Activated T-cell treated with anti-CD3 and anti-CD28 coated beads, Interleukin-2, amount 50 U/mL, for 1 hour (primary cell): ENCODE measurements at regions not wholly inside any gene's neighbourhood (a gene's known extent, or its start where the extent isn't known, plus 50 kb on each side); places are given as distances from the start of the nearest gene placed in this dataset.

Source experiments
- DNase-seq: peaks from one replicate; pipeline ENCODE4 v3.0.0-alpha.2; 2020

DNA sequence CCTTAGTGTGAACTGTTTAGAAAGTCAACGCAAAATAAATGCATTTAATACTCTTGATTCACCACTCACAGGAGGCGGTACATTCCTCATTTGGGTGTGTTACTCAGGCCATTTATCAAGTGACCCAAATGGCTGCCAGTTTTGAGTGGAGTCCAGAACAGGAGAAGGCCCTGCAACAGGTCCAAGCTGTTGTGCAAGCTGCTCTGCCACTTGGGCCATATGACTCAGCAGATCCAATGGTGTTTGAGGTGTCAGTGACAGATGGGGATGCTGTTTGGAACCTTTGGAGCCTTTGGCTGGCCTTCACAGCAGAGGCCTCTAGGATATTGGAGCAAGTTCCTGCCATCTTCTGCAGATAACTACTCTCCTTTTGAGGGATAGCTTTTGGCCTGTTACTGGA is 609.2 kb downstream of the KCNT2 start:
- DNase-seq = no peak

DNA sequence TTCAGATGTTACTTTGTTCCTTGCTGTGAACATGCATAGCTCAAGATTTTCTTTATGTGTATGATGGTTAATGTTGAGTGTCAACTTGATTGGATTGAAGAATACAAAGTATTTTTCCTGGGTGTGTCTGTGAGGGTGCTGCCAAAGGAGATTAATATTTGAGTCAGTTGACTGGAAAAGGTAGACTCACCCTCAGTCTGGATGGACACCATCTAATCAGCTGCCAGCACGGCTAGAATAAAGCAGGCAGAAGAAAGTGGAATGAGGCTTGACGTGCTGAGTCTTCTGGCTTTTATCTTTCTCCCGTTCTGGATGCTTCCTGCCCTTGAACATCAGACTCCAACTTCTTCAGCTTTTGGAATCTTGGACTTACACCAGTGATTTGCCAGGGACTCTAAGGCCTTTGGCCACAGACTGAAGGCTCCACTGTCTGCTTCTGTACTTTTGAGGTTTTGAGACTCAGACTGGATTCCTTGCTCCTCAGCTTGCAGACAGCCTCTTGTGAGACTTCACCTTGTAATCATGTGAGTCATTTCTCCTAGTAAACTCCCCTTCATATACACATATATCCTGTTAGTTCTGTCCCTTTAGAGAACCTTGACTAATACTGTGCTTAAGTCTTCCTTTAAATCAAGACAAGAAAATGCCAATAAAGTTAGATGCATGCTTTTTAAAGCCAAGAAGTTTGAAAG is 626.6 kb downstream of the KCNT2 start:
- DNase-seq = no peak

GRCh38 chr1:195979646-195980045 is 628.6 kb downstream of the KCNT2 start:
- DNase-seq = no peak

- DNase-seq = no peak
Measured at GRCh38 chr1:195973311-195973904, 634.8 kb downstream of the KCNT2 start.

GRCh38 chr1:195971589-195971988 is 636.7 kb downstream of the KCNT2 start:
- DNase-seq = no peak

- DNase-seq = no peak
Measured at GRCh38 chr1:195970209-195970608, 638.0 kb downstream of the KCNT2 start.

DNA sequence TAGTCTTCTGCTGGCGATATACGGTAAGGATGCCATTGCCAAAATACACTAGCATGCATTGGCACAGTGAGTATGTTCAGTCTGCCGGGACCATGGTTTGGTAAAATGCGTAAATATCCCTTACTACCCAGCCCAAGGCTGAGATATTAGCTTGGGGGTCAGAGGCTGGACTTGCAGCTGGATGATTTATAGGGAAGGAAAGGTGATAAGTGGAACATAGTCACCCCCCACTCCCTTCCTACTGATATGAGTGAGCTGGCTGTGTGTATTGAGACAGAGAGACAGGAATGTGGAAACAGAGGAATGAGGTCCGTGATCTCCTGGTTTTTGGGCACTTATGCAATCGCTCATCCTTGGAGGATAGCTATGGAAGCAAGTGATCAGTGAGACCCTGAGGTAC is 642.8 kb downstream of the KCNT2 start:
- DNase-seq = no peak

- no peak for DNase-seq
Measured at GRCh38 chr1:195965036-195965435, 643.2 kb downstream of the KCNT2 start.

DNA sequence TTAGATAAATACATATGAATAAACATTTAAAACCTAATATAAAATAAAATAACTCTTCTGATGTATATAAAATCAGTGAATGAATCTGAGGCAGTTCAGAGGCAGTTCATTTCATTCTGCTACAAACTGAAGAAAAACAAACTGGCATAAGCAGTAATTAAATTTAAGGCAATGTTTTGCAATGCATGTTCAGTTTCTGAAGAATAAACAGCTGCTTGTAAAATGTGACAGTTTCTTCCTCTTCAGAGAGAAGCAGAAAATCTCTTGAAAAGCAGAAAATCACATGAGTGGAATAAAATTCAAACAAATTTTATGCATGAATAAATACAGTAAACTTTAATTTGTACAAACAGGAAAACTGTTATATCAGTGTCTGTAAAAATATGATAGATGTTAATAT is 643.7 kb downstream of the KCNT2 start:
- DNase-seq = no peak

DNA sequence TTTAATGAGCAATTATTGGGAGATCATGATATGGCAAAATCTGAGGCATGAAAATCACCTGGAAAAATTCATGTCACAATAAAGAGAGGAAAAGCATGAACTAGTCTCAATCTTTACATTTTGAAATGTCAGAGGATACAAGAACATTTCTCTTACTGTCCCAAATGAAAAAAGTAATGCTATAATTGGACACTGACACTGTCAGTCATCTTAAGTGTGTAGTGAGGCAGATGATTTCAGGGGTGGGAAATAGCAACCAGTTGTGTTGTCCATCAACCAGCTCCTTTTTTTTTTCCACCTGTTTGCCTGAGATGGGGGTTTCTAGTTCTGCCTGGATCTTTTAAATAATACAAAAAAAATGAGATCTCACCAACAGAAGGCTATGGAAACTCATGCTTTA is 646.2 kb downstream of the KCNT2 start:
- DNase-seq = no peak

GRCh38 chr1:195960580-195960979 is 647.7 kb downstream of the KCNT2 start:
- DNase-seq = no peak

GRCh38 chr1:195958131-195958530 is 650.1 kb downstream of the KCNT2 start:
- DNase-seq = no peak

DNA sequence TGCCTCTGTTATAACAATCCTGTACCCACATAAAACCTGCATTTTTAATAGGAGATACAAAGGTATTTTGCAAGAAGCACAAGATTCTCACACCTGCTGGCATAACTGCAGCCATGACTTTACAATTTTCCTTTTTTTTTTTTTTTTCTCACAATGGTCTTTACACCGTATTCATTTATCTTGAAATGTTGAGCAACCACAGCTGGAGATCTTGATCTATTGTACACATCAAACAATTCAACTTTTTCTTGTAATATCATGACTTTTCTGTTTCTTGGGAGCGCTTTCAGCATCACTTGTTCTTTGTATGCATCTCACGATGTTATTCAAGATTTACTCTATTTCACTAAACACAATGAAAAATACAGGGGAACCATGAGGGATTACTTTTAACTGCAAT is 651.4 kb downstream of the KCNT2 start:
- no peak for DNase-seq

DNA sequence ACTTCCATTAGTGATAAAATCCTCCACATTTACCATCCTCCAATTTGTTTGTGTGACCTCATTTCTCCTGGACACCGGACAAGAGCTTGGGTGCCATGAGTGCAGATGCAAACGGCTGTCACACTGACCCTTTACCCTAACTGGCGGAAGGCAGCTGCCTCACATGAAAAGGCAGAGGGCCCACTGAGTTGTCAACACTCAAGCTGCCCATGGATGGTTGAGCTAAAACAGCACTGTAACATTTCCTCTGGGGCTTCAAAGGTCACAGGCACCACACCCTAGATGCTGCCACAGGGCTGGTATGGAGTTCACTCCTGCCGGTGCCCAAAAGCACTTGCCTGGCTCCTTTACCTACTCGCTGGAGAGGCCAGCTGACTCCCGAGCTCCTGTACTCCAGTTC is 653.4 kb downstream of the KCNT2 start:
- DNase-seq = no peak

DNA sequence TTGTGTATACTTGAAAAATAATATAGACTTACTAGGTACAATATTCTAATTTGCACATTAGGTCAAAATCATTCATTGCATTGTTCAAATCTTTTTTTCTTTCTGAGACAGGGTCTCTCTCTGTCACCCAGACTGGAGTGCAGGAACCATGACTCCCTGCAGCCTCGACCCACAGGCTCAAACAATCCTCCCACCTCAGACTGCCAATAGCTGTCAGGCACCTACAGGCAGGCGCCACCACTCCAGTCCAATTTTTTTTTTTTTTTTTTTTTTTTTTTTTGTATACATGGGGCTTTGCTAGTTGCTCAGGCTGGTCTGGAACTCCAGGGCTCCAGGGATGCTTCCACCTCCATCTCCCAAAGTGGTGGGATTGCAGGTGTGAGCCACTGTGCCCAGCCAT is 656.9 kb downstream of the KCNT2 start:
- DNase-seq = no peak

DNA sequence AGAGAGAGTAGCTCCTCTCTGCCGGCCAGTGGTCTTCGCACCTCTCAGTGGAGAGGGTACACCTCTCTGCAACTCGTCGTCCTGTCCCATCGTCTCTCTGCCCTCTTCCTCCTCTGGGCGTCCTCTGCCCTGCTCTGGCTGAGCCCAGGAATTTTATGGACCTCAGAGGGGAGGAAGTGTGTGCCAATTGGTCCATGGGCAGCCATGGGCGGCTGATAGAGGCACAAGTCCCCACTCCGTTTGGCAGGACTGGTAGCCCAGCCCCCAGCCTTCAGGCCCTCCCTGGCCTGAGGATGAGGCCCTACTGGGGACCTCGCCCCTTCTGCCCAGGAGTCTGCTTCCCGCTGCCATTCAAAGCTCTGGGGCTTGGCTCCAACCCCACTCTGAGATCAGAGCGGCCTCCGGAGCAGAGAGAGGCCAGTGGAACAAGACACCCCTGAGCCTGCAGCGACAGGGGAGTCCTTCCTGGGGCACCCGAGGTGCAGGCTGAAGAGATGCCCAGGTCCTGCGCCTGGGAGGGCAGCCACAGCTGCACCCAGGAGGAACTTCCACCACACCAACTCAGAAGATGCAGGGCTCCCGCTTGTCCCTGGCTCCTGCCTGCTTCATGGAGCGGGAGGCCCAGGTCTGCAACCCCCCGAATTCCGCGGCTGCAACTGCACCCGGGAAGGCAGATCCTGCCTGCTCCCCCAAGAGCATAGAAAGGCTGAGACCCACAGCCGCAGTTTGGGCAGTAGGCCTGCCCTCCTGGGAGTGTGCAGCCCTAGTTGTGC is 659.9 kb downstream of the KCNT2 start:
- DNase-seq = no peak

- DNase-seq = no peak
Measured at GRCh38 chr1:195946500-195946899, 661.7 kb downstream of the KCNT2 start.

- DNase-seq = no peak
Measured at GRCh38 chr1:195941795-195942194, 666.4 kb downstream of the KCNT2 start.

GRCh38 chr1:195941314-195941713 is 666.9 kb downstream of the KCNT2 start:
- DNase-seq = no peak

DNA sequence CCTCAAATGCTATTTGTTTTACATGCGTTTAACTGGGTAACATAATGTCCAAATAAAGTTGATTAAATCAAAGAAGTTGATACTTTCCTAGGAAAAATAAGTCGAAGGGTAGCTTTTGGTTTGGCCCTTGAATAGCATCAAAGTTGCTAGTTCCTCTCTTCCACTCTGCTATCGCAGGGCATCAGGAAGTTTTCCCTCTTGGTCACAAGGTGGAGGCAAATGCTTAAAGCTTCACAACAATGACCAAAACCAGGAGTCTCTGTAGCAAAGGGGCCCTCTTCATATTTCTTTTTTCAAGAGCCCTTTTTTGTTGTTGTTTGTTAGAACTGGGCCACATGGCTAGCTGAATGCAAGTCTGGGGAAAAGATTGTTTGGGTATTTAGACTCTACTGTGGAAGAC is 668.4 kb downstream of the KCNT2 start:
- DNase-seq = no peak

DNA sequence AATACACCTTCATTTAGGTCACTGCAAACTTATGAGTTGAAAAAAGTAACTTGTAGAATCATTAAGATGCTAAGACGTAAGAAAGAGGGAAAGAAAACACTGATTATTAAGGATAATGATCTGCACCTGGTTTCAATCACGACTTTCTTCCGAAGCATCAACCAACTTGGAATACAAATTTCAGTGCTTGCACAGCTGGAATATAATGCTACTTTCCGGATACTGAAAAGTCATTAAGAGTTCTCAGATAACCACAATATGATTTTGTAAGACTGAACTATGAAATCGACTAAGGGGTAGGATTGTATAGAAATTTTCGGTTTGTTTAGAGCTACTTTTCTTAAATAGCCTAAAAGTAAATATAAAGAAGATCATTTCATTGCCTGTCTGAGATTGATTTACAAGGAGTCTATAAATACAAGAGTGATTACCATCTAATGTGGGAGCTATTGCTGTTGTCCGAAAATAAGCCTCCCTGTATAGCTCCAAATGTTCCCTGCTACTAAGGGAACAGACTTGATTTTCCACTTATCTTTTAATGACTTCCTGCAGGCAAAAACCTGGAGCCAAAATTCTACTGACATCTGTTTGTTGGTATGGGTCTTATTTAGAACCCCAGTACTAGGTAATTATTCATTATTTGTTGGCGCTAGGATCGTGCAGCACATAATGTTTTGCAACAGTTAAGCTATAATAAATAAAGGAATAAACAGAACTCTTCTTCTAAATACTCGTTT is 673.3 kb downstream of the KCNT2 start:
- DNase-seq = no peak

DNA sequence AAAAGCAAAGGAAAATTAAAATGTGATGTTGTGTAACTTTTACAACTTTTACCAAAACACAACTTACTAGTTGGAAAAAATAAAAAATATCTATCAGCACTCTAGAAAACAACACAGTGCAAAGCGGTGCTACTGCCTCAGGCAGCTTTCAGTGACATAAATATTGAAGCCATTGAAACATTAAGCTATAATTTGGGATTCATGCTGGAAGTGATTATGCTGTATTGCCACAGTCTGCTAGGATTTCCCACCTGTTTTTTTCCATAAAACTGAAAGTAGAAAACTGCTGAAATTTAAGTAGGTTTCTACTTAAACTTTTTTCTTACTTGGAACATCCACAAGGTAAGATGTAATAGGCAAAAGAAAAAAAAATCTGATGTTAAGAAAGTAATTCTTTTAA is 674.4 kb downstream of the KCNT2 start:
- DNase-seq = no peak

DNA sequence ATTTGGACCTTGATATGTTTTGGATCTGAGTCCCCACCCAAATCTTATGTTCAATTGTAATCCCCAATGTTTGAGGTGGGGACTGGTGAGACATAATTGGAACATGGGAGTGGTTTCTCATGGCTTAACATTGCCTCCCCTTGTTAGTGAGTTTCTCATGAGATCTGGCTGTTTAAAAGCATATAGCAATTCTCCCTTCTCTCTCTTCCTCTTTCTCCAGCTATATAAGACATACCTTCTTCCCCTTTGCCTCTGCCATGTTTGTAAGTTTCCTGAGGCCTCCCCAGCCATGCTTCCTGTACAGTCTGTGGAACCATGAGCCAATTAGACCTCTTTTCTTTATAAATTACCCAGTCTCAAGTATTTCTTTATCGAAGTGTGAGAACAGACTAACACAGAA is 692.4 kb downstream of the KCNT2 start:
- DNase-seq = no peak

DNA sequence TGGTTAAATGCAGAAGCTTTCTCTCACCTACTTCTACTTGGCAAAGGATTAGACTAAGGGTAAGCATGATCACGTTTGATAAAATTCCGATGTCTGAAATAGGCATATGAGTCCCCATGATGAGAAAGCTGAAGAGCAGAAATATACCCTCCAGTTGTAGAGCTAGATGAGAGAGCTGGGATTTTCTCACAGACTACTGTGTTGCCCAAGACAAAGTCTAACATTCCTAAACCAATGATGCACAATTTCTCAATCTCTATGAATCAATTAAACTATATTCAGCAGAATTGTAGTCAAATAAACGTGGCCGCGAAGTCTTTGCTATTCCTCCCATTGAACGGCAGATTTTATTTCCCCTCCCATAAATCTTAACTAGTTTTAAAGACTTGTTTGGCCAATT is 699.2 kb downstream of the KCNT2 start:
- DNase-seq = no peak
